ENCODE measurements at regions not wholly inside any gene's neighbourhood (a gene's known extent, or its start where the extent isn't known, plus 50 kb on each side); places are given as distances from the start of the nearest gene placed in this dataset.

- TF ChIP-seq, protein P1, sequence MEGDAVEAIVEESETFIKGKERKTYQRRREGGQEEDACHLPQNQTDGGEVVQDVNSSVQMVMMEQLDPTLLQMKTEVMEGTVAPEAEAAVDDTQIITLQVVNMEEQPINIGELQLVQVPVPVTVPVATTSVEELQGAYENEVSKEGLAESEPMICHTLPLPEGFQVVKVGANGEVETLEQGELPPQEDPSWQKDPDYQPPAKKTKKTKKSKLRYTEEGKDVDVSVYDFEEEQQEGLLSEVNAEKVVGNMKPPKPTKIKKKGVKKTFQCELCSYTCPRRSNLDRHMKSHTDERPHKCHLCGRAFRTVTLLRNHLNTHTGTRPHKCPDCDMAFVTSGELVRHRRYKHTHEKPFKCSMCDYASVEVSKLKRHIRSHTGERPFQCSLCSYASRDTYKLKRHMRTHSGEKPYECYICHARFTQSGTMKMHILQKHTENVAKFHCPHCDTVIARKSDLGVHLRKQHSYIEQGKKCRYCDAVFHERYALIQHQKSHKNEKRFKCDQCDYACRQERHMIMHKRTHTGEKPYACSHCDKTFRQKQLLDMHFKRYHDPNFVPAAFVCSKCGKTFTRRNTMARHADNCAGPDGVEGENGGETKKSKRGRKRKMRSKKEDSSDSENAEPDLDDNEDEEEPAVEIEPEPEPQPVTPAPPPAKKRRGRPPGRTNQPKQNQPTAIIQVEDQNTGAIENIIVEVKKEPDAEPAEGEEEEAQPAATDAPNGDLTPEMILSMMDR (IDR thresholded peaks at IDR 0.05; ENCODE audit: low read length): no peak
- no peak for TF ChIP-seq EZH2 (optimal IDR thresholded peaks at IDR 0.05; ENCODE audit: low read depth, low read length)
Measured at GRCh38 chr18:67140495-67140894, 376.0 kb downstream of the DSEL start.
